Esophagus muscularis mucosa (tissue), 4 donors: ENCODE measurements at regions not wholly inside any gene's neighbourhood (a gene's known extent, or its start where the extent isn't known, plus 50 kb on each side); places are given as distances from the start of the nearest gene placed in this dataset.

Experiments used
- DNase-seq: peaks from one replicate; pipeline ENCODE4 v3.0.0-alpha.2; 2017; ENCODE audit errors: extremely low spot score
- H3K27ac ChIP-seq, 4 donors: fragments of 200-600 bp; sonication (generic); replicated peaks in 1 of 4; 1 replicate in 3 of 4; 2 replicates in 1 of 4; pipeline ENCODE4 v1.5.1; 2016 to 2019; ENCODE audit warnings: mild to moderate bottlenecking in 1 of 4
- H3K27me3 ChIP-seq, 4 donors: fragments of 200-600 bp; sonication (generic); one replicate each; pipeline versions ENCODE4 v1.5.1 to v1.6.0; 2016 to 2019
- H3K36me3 ChIP-seq, 4 donors: fragments of 200-600 bp; sonication (generic); one replicate each; pipeline ENCODE4 v1.5.1; 2016 to 2019
- H3K4me1 ChIP-seq, 4 donors: fragments of 200-600 bp; sonication (generic); one replicate each; pipeline ENCODE4 v1.5.1; 2016 to 2019
- H3K4me3 ChIP-seq, 4 donors: fragments of 200-600 bp; sonication (generic); 1 replicate in 2 of 4; 2 replicates in 2 of 4; pipeline ENCODE4 v1.5.1; 2016 to 2019; ENCODE audit warnings: mild to moderate bottlenecking in 4 of 4, moderate library complexity in 1 of 4
- H3K9me3 ChIP-seq, 4 donors: fragments of 200-600 bp; sonication (generic); 1 replicate in 3 of 4; 2 replicates in 1 of 4; pipeline ENCODE4 v1.5.1; 2016 to 2019
- CTCF ChIP-seq, 3 experiments: fragments of 200-600 bp in 2 of 3; fragments of 450-650 bp in 1 of 3; sonication (generic) in 2 of 3; IDR thresholded peaks; one replicate each; pipeline ENCODE4 v1.5.1; 2017 to 2019; ENCODE audit warnings: antibody characterized with exemption in 3 of 3, mild to moderate bottlenecking in 2 of 3, moderate library complexity in 1 of 3
- EP300 ChIP-seq: sonication (generic); formaldehyde crosslinking; IDR thresholded peaks from one replicate; pipeline ENCODE4 v1.6.1; 2017; ENCODE audit warnings: antibody characterized with exemption
- POLR2A ChIP-seq: fragments of 450-650 bp; IDR thresholded peaks from one replicate; pipeline ENCODE4 v1.6.1; 2017; ENCODE audit warnings: antibody characterized with exemption, moderate library complexity, mild to moderate bottlenecking, low read depth
- POLR2AphosphoS5 ChIP-seq, 2 donors: sonication (generic); formaldehyde crosslinking; IDR thresholded peaks; one replicate each; pipeline ENCODE4 v1.6.1; 2017; ENCODE audit warnings: antibody characterized with exemption in 2 of 2
- WGBS: methylation state at CpG from one replicate; pipeline ENCODE4 v1.1.5; 2018; 5-methylcytosine and 5-hydroxymethylcytosine counted together
- intact Hi-C: fragments of 100-400 bp; cut with DNase I; formaldehyde crosslinking; loops from one replicate; pipeline ENCODE4 v1.15.1; 2023

- H3K9me3 ChIP-seq = no peaks in the 10 kb centered on the region
- H3K27me3 ChIP-seq = no peaks in the 10 kb centered on the region
- intact Hi-C loops = no loop called here
- WGBS = 88% methylated on average over 1 of the region's 1 CpG
- no peaks in the 10 kb centered on the region for H3K4me1 ChIP-seq
- H3K4me3 ChIP-seq = no peak overlapping the region
- no peak for DNase-seq
- no peak overlapping the region for H3K27ac ChIP-seq
- no peaks in the 10 kb centered on the region for H3K36me3 ChIP-seq
- TF ChIP-seq POLR2A = no peak
- TF ChIP-seq POLR2AphosphoS5 (IDR thresholded peaks at IDR 0.05) = no peak
- no peak for TF ChIP-seq CTCF (IDR thresholded peaks at IDR 0.05)
- TF ChIP-seq EP300 = no peak
Observed at GRCh38 chr2:146659976-146660375, 1184.9 kb upstream of the ACVR2A start.

GRCh38 chr2:146652311-146652710, 1192.5 kb upstream of the ACVR2A start:
- H3K9me3 ChIP-seq = peaks cover 0 to 4% (median 2%) of the 10 kb centered on the region in 4 donors
- no peaks in the 10 kb centered on the region for H3K36me3 ChIP-seq
- 82% methylated on average over 2 of the region's 2 CpGs for WGBS

GRCh38 chr2:146651361-146651760, 1193.5 kb upstream of the ACVR2A start:
- H3K4me1 ChIP-seq = no peaks in the 10 kb centered on the region
- DNase-seq = no peak
- no peak overlapping the region for H3K27ac ChIP-seq
- TF ChIP-seq POLR2A (no peak), POLR2AphosphoS5 (IDR thresholded peaks at IDR 0.05) (no peak), CTCF (IDR thresholded peaks at IDR 0.05) (no peak), EP300 (no peak)
- no peaks in the 10 kb centered on the region for H3K36me3 ChIP-seq
- H3K4me3 ChIP-seq = no peak overlapping the region
- intact Hi-C loops = no loop called here
- H3K9me3 ChIP-seq = peaks cover 0 to 10% (median 2%) of the 10 kb centered on the region in 4 donors
- no peaks in the 10 kb centered on the region for H3K27me3 ChIP-seq
- 73% methylated on average over 3 of the region's 3 CpGs for WGBS

More at GRCh38 chr2:146652311-146652710, 1192.5 kb upstream of the ACVR2A start:
- TF ChIP-seq POLR2A (no peak), POLR2AphosphoS5 (IDR thresholded peaks at IDR 0.05) (no peak), CTCF (IDR thresholded peaks at IDR 0.05) (no peak), EP300 (no peak)
- intact Hi-C loops = no loop called here
- Histone ChIP-seq H3K4me1 (no peaks in the 10 kb centered on the region), H3K27me3 (no peaks in the 10 kb centered on the region), H3K27ac (no peak overlapping the region), H3K4me3 (no peak overlapping the region)
- no peak for DNase-seq

- H3K27ac ChIP-seq = no peak overlapping the region
- TF ChIP-seq EP300 (no peak), CTCF (IDR thresholded peaks at IDR 0.05) (no peak), POLR2A (no peak), POLR2AphosphoS5 (IDR thresholded peaks at IDR 0.05) (no peak)
- intact Hi-C loops = no loop called here
- H3K4me3 ChIP-seq = no peak overlapping the region
- no peaks in the 10 kb centered on the region for H3K27me3 ChIP-seq
- peaks cover 0 to 6% (median 0%) of the 10 kb centered on the region in 4 donors for H3K9me3 ChIP-seq
- DNase-seq = no peak
- no peaks in the 10 kb centered on the region for H3K36me3 ChIP-seq
- no peaks in the 10 kb centered on the region for H3K4me1 ChIP-seq
- 84% methylated on average over 3 of the region's 4 CpGs for WGBS
Observed at GRCh38 chr2:146642066-146642465, 1202.8 kb upstream of the ACVR2A start.
